HEK293 (cell line): ENCODE measurements at regions not wholly inside any gene's neighbourhood (a gene's known extent, or its start where the extent isn't known, plus 50 kb on each side); places are given as distances from the start of the nearest gene placed in this dataset.

ENCODE experiments used
- YY1 ChIP-seq: fragments of 450-650 bp; formaldehyde crosslinking; IDR thresholded peaks from 2 replicates; pipeline ENCODE4 v1.5.1; 2018; ENCODE audit warnings: missing biosample characterization, missing genetic modification characterization
- ZNF19 ChIP-seq: fragments of 450-650 bp; formaldehyde crosslinking; IDR thresholded peaks from 2 replicates; pipeline ENCODE4; 2016; ENCODE audit warnings: missing biosample characterization, missing genetic modification characterization, low read depth
- ZNF274 ChIP-seq, 2 experiments: fragments of 200-500 bp in 1 of 2; fragments of 450-650 bp in 1 of 2; sonication (Bioruptor generic) in 1 of 2; formaldehyde crosslinking in 1 of 2; IDR thresholded peaks; 2 replicates each; pipeline versions ENCODE4 v1.5.1 to v1.6.1; 2014 to 2016; ENCODE audit warnings: borderline replicate concordance in 1 of 2, inconsistent platforms in 1 of 2, low read length in 1 of 2, missing biosample characterization in 1 of 2, missing genetic modification characterization in 1 of 2
- TF ChIP-seq, protein P1 (sequence below): fragments of 450-650 bp; IDR thresholded peaks from 2 replicates; pipeline ENCODE4 v1.5.1; 2018; ENCODE audit warnings: missing biosample characterization, mild to moderate bottlenecking, missing genetic modification characterization

DNA sequence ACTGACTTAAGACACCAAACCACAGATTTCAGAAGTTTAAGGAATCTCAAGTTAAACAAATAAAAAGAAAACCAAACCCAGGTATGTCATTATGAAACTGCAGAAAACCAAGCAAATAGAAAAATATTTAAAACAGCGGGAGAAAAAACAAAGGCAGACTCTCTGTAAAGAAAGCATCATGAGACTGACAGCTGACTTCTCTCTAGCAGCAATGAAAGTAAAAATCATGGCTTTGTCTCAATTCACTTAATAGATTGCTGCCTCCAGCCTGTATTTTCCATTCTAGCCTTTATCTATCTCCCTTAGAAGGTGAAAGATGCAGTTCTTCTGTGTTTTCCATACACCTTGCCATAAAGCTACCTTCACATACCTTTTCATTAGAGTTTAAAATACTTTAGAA is 131.1 kb upstream of the IPO5 start:
- TF ChIP-seq, protein P1, sequence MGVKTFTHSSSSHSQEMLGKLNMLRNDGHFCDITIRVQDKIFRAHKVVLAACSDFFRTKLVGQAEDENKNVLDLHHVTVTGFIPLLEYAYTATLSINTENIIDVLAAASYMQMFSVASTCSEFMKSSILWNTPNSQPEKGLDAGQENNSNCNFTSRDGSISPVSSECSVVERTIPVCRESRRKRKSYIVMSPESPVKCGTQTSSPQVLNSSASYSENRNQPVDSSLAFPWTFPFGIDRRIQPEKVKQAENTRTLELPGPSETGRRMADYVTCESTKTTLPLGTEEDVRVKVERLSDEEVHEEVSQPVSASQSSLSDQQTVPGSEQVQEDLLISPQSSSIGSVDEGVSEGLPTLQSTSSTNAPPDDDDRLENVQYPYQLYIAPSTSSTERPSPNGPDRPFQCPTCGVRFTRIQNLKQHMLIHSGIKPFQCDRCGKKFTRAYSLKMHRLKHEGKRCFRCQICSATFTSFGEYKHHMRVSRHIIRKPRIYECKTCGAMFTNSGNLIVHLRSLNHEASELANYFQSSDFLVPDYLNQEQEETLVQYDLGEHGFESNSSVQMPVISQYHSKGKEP (tag by site-specific recombination): no peak
- TF ChIP-seq YY1 (no peak), ZNF274 (IDR thresholded peaks at IDR 0.05; ENCODE audit: low read length) (no peak), ZNF274 (tag by site-specific recombination; IDR thresholded peaks at IDR 0.05; ENCODE audit: borderline replicate concordance) (no peak), ZNF19 (no peak)
